Loucy (cell line): ENCODE measurements at regions not wholly inside any gene's neighbourhood (a gene's known extent, or its start where the extent isn't known, plus 50 kb on each side); places are given as distances from the start of the nearest gene placed in this dataset.

Experiments used
- EZH2phosphoT487 ChIP-seq: fragments of 200-600 bp; IDR thresholded peaks from 2 replicates; pipeline ENCODE4 v1.6.1; 2018; ENCODE audit warnings: antibody characterized with exemption, mild to moderate bottlenecking, moderate library complexity, borderline replicate concordance
- TF ChIP-seq, protein P1 (sequence below): fragments of 200-600 bp; sonication (generic); conservative IDR thresholded peaks from 2 replicates; pipeline ENCODE4 v1.5.1; 2014; ENCODE audit warnings: mild to moderate bottlenecking, antibody characterized with exemption, low read length

GRCh38 chr20:61123286-61123685, 128.8 kb upstream of the CDH4 start:
- TF ChIP-seq, protein P1, sequence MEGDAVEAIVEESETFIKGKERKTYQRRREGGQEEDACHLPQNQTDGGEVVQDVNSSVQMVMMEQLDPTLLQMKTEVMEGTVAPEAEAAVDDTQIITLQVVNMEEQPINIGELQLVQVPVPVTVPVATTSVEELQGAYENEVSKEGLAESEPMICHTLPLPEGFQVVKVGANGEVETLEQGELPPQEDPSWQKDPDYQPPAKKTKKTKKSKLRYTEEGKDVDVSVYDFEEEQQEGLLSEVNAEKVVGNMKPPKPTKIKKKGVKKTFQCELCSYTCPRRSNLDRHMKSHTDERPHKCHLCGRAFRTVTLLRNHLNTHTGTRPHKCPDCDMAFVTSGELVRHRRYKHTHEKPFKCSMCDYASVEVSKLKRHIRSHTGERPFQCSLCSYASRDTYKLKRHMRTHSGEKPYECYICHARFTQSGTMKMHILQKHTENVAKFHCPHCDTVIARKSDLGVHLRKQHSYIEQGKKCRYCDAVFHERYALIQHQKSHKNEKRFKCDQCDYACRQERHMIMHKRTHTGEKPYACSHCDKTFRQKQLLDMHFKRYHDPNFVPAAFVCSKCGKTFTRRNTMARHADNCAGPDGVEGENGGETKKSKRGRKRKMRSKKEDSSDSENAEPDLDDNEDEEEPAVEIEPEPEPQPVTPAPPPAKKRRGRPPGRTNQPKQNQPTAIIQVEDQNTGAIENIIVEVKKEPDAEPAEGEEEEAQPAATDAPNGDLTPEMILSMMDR: no peak
- TF ChIP-seq EZH2phosphoT487: no peak
